HEK293 (cell line): ENCODE measurements at regions not wholly inside any gene's neighbourhood (a gene's known extent, or its start where the extent isn't known, plus 50 kb on each side); places are given as distances from the start of the nearest gene placed in this dataset.

ENCODE experiments used
- CTCF ChIA-PET: fragments of 350-600 bp; formaldehyde crosslinking; extraction: SDS; loops from one replicate; lab custom pipeline; 2021; ENCODE audit warnings: antibody characterized with exemption; lab: Yijun Ruan, JAX
- POLR2A ChIA-PET: fragments of 300-600 bp; formaldehyde crosslinking; extraction: SDS; loops from one replicate; lab custom pipeline; 2020; ENCODE audit warnings: antibody characterized with exemption, inconsistent platforms; lab: Yijun Ruan, JAX
- H3K27ac ChIP-seq: fragments of 200-500 bp; sonication (Bioruptor generic); 2 replicates; pipeline ENCODE4 v1.5.1; 2014; ENCODE audit warnings: low read depth, low read length, control low read depth, inconsistent platforms; ENCODE audit errors: extremely low read depth
- H3K36me3 ChIP-seq, 2 experiments: fragments of 200-500 bp in 1 of 2; sonication (Bioruptor generic) in 1 of 2; 1 replicate in 1 of 2; 2 replicates in 1 of 2; pipeline ENCODE4 v1.5.1; 2014 to 2017; ENCODE audit warnings: inconsistent platforms in 2 of 2, low read length in 2 of 2; ENCODE audit not compliant: control insufficient read depth in 2 of 2, insufficient read depth in 1 of 2
- H3K4me1 ChIP-seq: fragments of 200-500 bp; sonication (Bioruptor generic); 2 replicates; pipeline ENCODE4 v1.5.1; 2014; ENCODE audit warnings: mild to moderate bottlenecking, low read length, inconsistent platforms; ENCODE audit not compliant: control insufficient read depth, insufficient read depth
- H3K4me3 ChIP-seq: 2 replicates; pipeline ENCODE4 v1.5.1; 2011; ENCODE audit warnings: low read depth, mild to moderate bottlenecking, control low read depth, low read length, moderate library complexity
- H3K9me3 ChIP-seq: fragments of 200-500 bp; sonication (Bioruptor generic); 2 replicates; pipeline ENCODE4 v1.5.1; 2014; ENCODE audit warnings: low read depth, low read length, inconsistent platforms; ENCODE audit not compliant: control insufficient read depth, insufficient read depth
- EGR2 ChIP-seq: fragments of 450-650 bp; formaldehyde crosslinking; IDR thresholded peaks from 2 replicates; pipeline ENCODE4 v1.5.1; 2016; ENCODE audit warnings: low read depth, missing biosample characterization, missing genetic modification characterization
- GLIS1 ChIP-seq: fragments of 450-650 bp; formaldehyde crosslinking; IDR thresholded peaks from 2 replicates; pipeline ENCODE4 v1.5.1; 2016; ENCODE audit warnings: missing biosample characterization, missing genetic modification characterization
- HOXD13 ChIP-seq: sonication (generic); formaldehyde crosslinking; IDR thresholded peaks from 2 replicates; pipeline ENCODE4 v1.8.0; 2022; ENCODE audit warnings: missing genetic modification reagents, borderline replicate concordance
- INSM2 ChIP-seq: fragments of 450-650 bp; formaldehyde crosslinking; IDR thresholded peaks from 2 replicates; pipeline ENCODE4 v1.5.1; 2016; ENCODE audit warnings: missing biosample characterization, missing genetic modification characterization
- SCRT1 ChIP-seq: fragments of 450-650 bp; formaldehyde crosslinking; IDR thresholded peaks from 2 replicates; pipeline ENCODE4 v1.5.1; 2016; ENCODE audit warnings: missing biosample characterization, missing genetic modification characterization, borderline replicate concordance
- SCRT2 ChIP-seq: fragments of 450-650 bp; formaldehyde crosslinking; IDR thresholded peaks from 2 replicates; pipeline ENCODE4 v1.5.1; 2016; ENCODE audit warnings: missing biosample characterization, missing genetic modification characterization
- ZBTB10 ChIP-seq: fragments of 450-650 bp; formaldehyde crosslinking; IDR thresholded peaks from 2 replicates; pipeline ENCODE4 v1.5.1; 2016; ENCODE audit warnings: missing biosample characterization, missing genetic modification characterization
- ZNF26 ChIP-seq: fragments of 450-650 bp; formaldehyde crosslinking; IDR thresholded peaks from 2 replicates; pipeline ENCODE4 v1.5.1; 2016; ENCODE audit warnings: missing biosample characterization, missing genetic modification characterization
- ZNF555 ChIP-seq: fragments of 450-650 bp; formaldehyde crosslinking; conservative IDR thresholded peaks from 2 replicates; pipeline ENCODE4 v1.5.1; 2017; ENCODE audit warnings: missing biosample characterization, mild to moderate bottlenecking, missing genetic modification characterization, inconsistent platforms
- ZNF571 ChIP-seq: fragments of 450-650 bp; formaldehyde crosslinking; IDR thresholded peaks from 2 replicates; pipeline ENCODE4 v1.5.0; 2017; ENCODE audit warnings: missing biosample characterization, missing genetic modification characterization
- ZNF658 ChIP-seq: fragments of 450-650 bp; formaldehyde crosslinking; IDR thresholded peaks from 2 replicates; pipeline ENCODE4; 2016; ENCODE audit warnings: missing biosample characterization, missing genetic modification characterization
- ZNF785 ChIP-seq: fragments of 450-650 bp; formaldehyde crosslinking; IDR thresholded peaks from 2 replicates; pipeline ENCODE4 v1.5.1; 2016; ENCODE audit warnings: missing biosample characterization, missing genetic modification characterization
- TF ChIP-seq, protein P1 (sequence below): fragments of 450-650 bp; formaldehyde crosslinking; IDR thresholded peaks from 2 replicates; pipeline ENCODE4 v1.5.1; 2016; ENCODE audit warnings: missing biosample characterization, missing genetic modification characterization
- TF ChIP-seq, protein P2 (sequence below): fragments of 450-650 bp; formaldehyde crosslinking; IDR thresholded peaks from 2 replicates; pipeline ENCODE4 v1.5.1; 2016; ENCODE audit warnings: missing biosample characterization, missing genetic modification characterization

DNA sequence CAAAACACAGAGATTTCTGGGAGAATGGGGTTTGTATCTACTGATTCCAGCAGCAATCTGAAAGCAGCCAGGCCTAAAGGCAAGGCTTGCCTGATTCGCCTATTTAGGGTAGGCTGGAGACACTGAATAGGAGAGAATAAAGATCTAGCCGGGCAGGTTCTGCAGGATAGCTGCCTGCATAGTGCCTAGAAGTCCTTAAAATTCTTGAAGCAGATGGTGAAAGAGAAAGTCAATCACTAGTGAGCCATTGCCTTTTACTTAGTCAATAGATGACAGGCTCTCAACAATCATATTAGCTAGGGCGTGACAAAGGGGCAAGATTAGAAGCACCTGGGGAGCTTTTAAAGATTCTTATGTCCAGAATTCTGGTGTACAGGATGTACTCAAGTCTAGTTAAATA, 522.7 kb downstream of the HTR1A start:
- Histone ChIP-seq H3K4me3 (no peak overlapping the region), H3K27ac (no peak overlapping the region), H3K36me3 (no peaks in the 10 kb centered on the region), H3K9me3 (no peaks in the 10 kb centered on the region), H3K4me1 (no peaks in the 10 kb centered on the region)
- no peak for TF ChIP-seq HOXD13
- no peak for TF ChIP-seq GLIS1
- TF ChIP-seq EGR2 (tag by site-specific recombination): no peak
- TF ChIP-seq ZNF571: no peak
- no peak for TF ChIP-seq ZNF555 (tag by site-specific recombination)
- no peak for TF ChIP-seq SCRT2 (tag by site-specific recombination)
- TF ChIP-seq ZNF26 (tag by site-specific recombination): no peak
- TF ChIP-seq ZNF658 (tag by site-specific recombination): no peak
- no peak for TF ChIP-seq ZBTB10 (tag by site-specific recombination)
- CTCF ChIA-PET: no interaction called here
- POLR2A ChIA-PET: no interaction called here

- CTCF ChIA-PET: interaction anchor here (0.6 kb wide), 1 partner anchor 744 kb away, joined by 3 read pairs; no protein-coding TSS in a partner anchor
- TF ChIP-seq, protein P1, sequence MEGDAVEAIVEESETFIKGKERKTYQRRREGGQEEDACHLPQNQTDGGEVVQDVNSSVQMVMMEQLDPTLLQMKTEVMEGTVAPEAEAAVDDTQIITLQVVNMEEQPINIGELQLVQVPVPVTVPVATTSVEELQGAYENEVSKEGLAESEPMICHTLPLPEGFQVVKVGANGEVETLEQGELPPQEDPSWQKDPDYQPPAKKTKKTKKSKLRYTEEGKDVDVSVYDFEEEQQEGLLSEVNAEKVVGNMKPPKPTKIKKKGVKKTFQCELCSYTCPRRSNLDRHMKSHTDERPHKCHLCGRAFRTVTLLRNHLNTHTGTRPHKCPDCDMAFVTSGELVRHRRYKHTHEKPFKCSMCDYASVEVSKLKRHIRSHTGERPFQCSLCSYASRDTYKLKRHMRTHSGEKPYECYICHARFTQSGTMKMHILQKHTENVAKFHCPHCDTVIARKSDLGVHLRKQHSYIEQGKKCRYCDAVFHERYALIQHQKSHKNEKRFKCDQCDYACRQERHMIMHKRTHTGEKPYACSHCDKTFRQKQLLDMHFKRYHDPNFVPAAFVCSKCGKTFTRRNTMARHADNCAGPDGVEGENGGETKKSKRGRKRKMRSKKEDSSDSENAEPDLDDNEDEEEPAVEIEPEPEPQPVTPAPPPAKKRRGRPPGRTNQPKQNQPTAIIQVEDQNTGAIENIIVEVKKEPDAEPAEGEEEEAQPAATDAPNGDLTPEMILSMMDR (tag by site-specific recombination): no peak
- TF ChIP-seq INSM2 (no peak), ZNF785 (tag by site-specific recombination) (no peak), SCRT1 (tag by site-specific recombination) (no peak)
- TF ChIP-seq, protein P2, sequence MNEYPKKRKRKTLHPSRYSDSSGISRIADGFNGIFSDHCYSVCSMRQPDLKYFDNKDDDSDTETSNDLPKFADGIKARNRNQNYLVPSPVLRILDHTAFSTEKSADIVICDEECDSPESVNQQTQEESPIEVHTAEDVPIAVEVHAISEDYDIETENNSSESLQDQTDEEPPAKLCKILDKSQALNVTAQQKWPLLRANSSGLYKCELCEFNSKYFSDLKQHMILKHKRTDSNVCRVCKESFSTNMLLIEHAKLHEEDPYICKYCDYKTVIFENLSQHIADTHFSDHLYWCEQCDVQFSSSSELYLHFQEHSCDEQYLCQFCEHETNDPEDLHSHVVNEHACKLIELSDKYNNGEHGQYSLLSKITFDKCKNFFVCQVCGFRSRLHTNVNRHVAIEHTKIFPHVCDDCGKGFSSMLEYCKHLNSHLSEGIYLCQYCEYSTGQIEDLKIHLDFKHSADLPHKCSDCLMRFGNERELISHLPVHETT (tag by site-specific recombination): no peak
- no peak overlapping the region for H3K27ac ChIP-seq
- POLR2A ChIA-PET: no interaction called here
- H3K36me3 ChIP-seq: no peaks in the 10 kb centered on the region
- H3K4me1 ChIP-seq: no peaks in the 10 kb centered on the region
- no peaks in the 10 kb centered on the region for H3K9me3 ChIP-seq
- H3K4me3 ChIP-seq: no peak overlapping the region
Observed at GRCh38 chr5:63409737-63410136, 552.5 kb downstream of the HTR1A start.
